LNCaP clone FGC (cell line): ENCODE measurements at regions not wholly inside any gene's neighbourhood (a gene's known extent, or its start where the extent isn't known, plus 50 kb on each side); places are given as distances from the start of the nearest gene placed in this dataset.

Experiments
- DNase-seq: peaks from one replicate; pipeline ENCODE4 v3.0.0-alpha.2; 2011; ENCODE audit warnings: low read depth
- H3K4me3 ChIP-seq: 2 replicates; pipeline ENCODE4 v1.5.1; 2011; ENCODE audit warnings: mild to moderate bottlenecking, low read depth, low read length, control low read depth
- CTCF ChIP-seq: IDR thresholded peaks from 2 replicates; pipeline ENCODE4 v1.5.1; 2012; ENCODE audit warnings: mild to moderate bottlenecking; ENCODE audit not compliant: control insufficient read depth, insufficient read depth; ENCODE audit errors: extremely low read depth

DNA sequence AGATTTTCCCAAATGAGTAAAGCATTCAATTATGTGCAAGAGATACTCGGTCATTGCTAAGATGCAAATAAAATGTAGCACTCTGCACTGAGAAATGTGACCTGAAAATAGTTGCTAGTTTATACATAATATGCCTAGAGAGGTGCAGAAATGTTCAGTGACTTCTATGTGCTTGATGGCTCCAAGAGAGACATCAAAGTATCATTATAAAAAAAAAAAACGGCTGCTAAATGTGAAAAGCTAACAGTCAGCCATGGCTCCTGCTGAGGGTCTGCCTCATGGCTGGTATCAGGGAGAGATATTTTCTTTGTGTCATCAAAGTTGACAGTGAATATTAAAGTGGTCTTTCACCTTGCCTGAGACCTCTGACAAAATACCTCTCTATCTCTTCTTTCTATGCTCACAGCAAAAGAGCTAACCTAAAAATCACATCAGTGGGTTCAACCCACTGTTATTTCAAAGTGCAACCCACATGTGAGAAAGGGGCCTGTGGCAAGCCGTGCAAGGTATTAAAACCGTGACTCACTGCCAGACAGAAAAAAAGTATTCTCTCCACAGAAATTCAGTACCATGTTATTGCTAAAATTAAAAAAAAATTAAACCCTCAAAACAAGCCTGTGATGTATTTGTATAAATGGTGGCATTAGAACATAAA, 259.0 kb downstream of the HIVEP2 start:
- no peak overlapping the region for H3K4me3 ChIP-seq
- TF ChIP-seq CTCF = no peak
- no peak for DNase-seq

GRCh38 chr6:142686507-142686887, 258.5 kb downstream of the HIVEP2 start:
- H3K4me3 ChIP-seq = no peak overlapping the region
- no peak for DNase-seq
- no peak for TF ChIP-seq CTCF

- no peak overlapping the region for H3K4me3 ChIP-seq
- peak; percentile 13 for DNase-seq
- peak; percentile 94 for TF ChIP-seq CTCF
Observed at GRCh38 chr6:142692942-142693341, 252.0 kb downstream of the HIVEP2 start.

DNA sequence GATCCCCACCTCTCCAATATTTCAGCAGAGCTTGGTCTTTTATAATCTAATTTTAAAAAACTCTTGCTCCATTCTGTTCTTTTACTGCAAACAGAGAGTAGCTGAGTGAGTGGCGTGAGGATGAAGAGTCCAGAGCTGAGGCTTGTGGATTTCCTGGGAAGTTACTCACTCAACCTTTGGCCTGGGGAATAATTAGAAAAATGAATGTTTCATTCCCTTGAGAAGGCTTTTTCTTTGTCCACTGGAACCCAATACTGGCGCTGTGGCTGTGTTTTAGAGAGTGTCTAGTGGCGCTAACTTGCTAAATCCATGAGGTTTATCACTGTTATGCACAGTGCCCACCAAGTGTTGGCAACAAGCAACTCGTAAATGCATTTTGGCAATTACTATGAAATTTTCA, 251.5 kb downstream of the HIVEP2 start:
- H3K4me3 ChIP-seq = no peak overlapping the region
- no peak for DNase-seq

DNA sequence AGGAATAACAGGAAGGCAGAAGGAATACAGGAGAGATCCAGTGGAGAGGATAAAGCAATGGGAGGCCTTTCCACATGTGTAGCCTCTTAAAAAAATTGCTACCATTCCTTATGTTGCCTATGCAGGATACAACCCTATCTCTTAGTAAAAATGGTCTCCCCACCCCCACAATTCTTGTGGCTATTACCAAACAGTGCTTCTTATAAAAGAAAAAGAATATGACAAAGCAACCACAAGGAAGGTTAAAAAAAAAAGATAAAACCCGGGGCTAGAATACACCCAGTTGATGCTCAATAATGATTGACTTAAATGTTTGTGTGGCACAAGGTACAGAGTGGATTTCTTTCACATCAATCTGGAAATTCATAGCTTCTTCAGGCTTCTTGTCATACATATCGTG, 250.9 kb downstream of the HIVEP2 start:
- DNase-seq = no peak
- H3K4me3 ChIP-seq = no peak overlapping the region
- no peak for TF ChIP-seq CTCF

More for the DNA sequence above, 251.5 kb downstream of the HIVEP2 start:
- TF ChIP-seq CTCF = no peak

DNA sequence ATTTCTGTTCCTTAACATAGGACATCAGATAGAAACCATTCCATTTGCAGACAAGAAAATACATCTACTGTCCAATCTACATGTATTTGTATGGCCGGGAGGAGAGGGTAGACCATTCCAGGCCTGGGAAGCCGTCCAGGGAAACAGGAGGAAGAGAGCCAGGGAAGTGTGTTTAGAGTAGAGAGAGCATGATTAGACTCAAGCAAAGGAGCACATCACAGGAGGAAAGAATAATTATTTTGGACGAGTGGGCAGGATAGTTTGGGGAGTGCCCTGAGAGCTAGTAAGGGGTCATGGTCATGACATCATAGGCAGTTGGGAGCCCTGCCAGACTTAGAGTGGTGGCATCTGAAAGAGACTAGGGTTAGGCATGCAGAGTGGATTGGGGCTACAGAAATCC, 250.0 kb downstream of the HIVEP2 start:
- TF ChIP-seq CTCF = no peak
- H3K4me3 ChIP-seq = no peak overlapping the region
- peak; percentile 55 for DNase-seq
